Stomach (tissue), 4 donors: ENCODE measurements at regions not wholly inside any gene's neighbourhood (a gene's known extent, or its start where the extent isn't known, plus 50 kb on each side); places are given as distances from the start of the nearest gene placed in this dataset.

Source experiments
- CTCF ChIP-seq, 7 experiments: fragments of 450-650 bp in 4 of 7; fragments of 200-600 bp in 3 of 7; sonication (generic) in 3 of 7; IDR thresholded peaks; one replicate each; pipeline ENCODE4 v1.5.1; 2016 to 2019; ENCODE audit warnings: antibody characterized with exemption in 7 of 7, control low read depth in 2 of 7, mild to moderate bottlenecking in 1 of 7
- POLR2AphosphoS5 ChIP-seq, 3 donors: sonication (generic); formaldehyde crosslinking; IDR thresholded peaks; one replicate each; pipeline ENCODE4 v1.6.1; 2016; ENCODE audit warnings: antibody characterized with exemption in 3 of 3

GRCh38 chr7:138282997-138283396 is 177.1 kb upstream of the TRIM24 start:
- TF ChIP-seq CTCF (IDR thresholded peaks at IDR 0.05) (no peak), POLR2AphosphoS5 (IDR thresholded peaks at IDR 0.05) (no peak)
